HEK293T (cell line): ENCODE measurements at regions not wholly inside any gene's neighbourhood (a gene's known extent, or its start where the extent isn't known, plus 50 kb on each side); places are given as distances from the start of the nearest gene placed in this dataset.
A peak's percentile ranks its signal among the peaks of the same experiment; 100 is the strongest.

ENCODE experiments used
- CTCF ChIA-PET: fragments of 350-600 bp; formaldehyde crosslinking; extraction: SDS; loops from one replicate; lab custom pipeline; 2021; ENCODE audit warnings: antibody characterized with exemption, inconsistent platforms; lab: Yijun Ruan, JAX
- POLR2A ChIA-PET: fragments of 350-600 bp; formaldehyde crosslinking; extraction: SDS; loops from one replicate; lab custom pipeline; 2020; ENCODE audit warnings: antibody characterized with exemption, inconsistent platforms; lab: Yijun Ruan, JAX
- DNase-seq: peaks from one replicate; pipeline ENCODE4 v3.0.0; 2012; ENCODE audit warnings: mixed read lengths; ENCODE audit errors: extremely low spot score
- ARNT ChIP-seq: fragments of 450-650 bp; IDR thresholded peaks from 2 replicates; pipeline ENCODE4 v1.6.1; 2017; ENCODE audit warnings: mild to moderate bottlenecking
- BHLHE40 ChIP-seq: fragments of 450-650 bp; IDR thresholded peaks from 2 replicates; pipeline ENCODE4 v1.6.1; 2016; ENCODE audit warnings: mild to moderate bottlenecking, moderate library complexity, borderline replicate concordance
- CTBP1 ChIP-seq: fragments of 450-650 bp; IDR thresholded peaks from 2 replicates; pipeline ENCODE4 v1.6.1; 2016; ENCODE audit warnings: borderline replicate concordance
- ELF4 ChIP-seq: fragments of 450-650 bp; IDR thresholded peaks from 2 replicates; pipeline ENCODE4 v1.6.1; 2017; ENCODE audit warnings: antibody characterized with exemption
- FOXA1 ChIP-seq: fragments of 450-650 bp; IDR thresholded peaks from 2 replicates; pipeline ENCODE4 v1.6.1; 2016; ENCODE audit warnings: mild to moderate bottlenecking
- FOXK2 ChIP-seq: fragments of 450-650 bp; IDR thresholded peaks from 2 replicates; pipeline ENCODE4 v1.6.1; 2016; ENCODE audit warnings: mild to moderate bottlenecking
- FOXM1 ChIP-seq: fragments of 450-650 bp; IDR thresholded peaks from 2 replicates; pipeline ENCODE4 v1.6.1; 2017; ENCODE audit warnings: mild to moderate bottlenecking, borderline replicate concordance
- HDGF ChIP-seq: fragments of 450-650 bp; IDR thresholded peaks from 2 replicates; pipeline ENCODE4 v1.6.1; 2017; ENCODE audit warnings: antibody characterized with exemption, borderline replicate concordance
- L3MBTL2 ChIP-seq: fragments of 450-650 bp; conservative IDR thresholded peaks from 2 replicates; pipeline ENCODE4 v1.6.1; 2016; ENCODE audit warnings: mild to moderate bottlenecking
- LEF1 ChIP-seq: fragments of 450-650 bp; IDR thresholded peaks from 2 replicates; pipeline ENCODE4 v1.6.1; 2017; ENCODE audit warnings: mild to moderate bottlenecking, borderline replicate concordance
- NFRKB ChIP-seq: fragments of 450-650 bp; IDR thresholded peaks from 2 replicates; pipeline ENCODE4 v1.6.1; 2016; ENCODE audit warnings: mild to moderate bottlenecking, moderate library complexity
- SP1 ChIP-seq: fragments of 450-650 bp; IDR thresholded peaks from 2 replicates; pipeline ENCODE4 v1.6.1; 2017
- SUZ12 ChIP-seq: fragments of 450-650 bp; IDR thresholded peaks from 2 replicates; pipeline ENCODE4 v1.6.1; 2016; ENCODE audit warnings: mild to moderate bottlenecking
- TARDBP ChIP-seq: fragments of 450-650 bp; IDR thresholded peaks from 2 replicates; pipeline ENCODE4 v1.6.1; 2016
- ZNF384 ChIP-seq: fragments of 450-650 bp; IDR thresholded peaks from 2 replicates; pipeline ENCODE4 v1.6.1; 2016
- TF ChIP-seq, protein P1 (sequence below): fragments of 450-650 bp; IDR thresholded peaks from 2 replicates; pipeline ENCODE4 v1.6.1; 2016

DNA sequence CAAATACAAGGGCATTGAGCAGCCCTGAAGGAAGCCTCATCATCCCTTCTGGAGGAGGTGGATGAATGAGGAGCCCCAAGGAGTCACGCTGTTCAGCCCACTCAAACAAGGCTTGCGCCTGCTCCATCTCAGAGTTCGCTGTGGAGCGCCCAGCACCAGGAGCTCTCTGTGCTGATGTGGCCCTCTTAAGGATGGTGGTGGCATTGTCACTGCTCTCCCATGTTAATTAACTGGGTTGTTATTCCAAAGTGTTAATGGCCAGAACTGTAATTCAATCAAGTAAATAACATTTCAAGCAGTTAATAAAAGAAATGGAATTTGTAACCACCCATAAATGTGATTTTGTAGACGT is 726.0 kb upstream of the RAB6C start:
- CTCF ChIA-PET, result interaction anchor here (0.6 to 1.0 kb wide), 3 partner anchors 59 to 335 kb away, joined by 3 to 4 read pairs (median 3); no protein-coding TSS in a partner anchor
- DNase-seq, result peak; percentile 10
- TF ChIP-seq NFRKB, result no peak
- POLR2A ChIA-PET, result no interaction called here

DNA sequence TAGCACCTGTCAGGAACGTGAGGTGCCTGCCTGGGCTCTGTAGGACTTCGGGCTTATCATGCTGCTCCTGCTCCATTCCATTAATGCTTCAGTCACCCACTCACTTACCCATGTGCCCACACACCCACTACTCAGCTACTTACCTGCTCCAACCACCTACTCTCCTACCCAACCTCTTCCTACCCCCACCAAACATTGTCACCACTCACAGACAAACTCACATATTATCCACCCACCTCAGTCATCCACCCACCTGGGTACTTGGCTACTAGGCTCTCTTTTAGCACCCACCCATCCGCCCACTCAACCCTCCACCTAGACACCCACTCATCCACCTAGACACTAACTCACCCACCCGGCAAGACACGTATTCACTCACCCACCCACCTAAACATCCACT is 724.7 kb upstream of the RAB6C start:
- DNase-seq, result no peak
- ChIA-PET POLR2A (no interaction called here), CTCF (no interaction called here)
- no peak for TF ChIP-seq L3MBTL2
- TF ChIP-seq, protein P1, sequence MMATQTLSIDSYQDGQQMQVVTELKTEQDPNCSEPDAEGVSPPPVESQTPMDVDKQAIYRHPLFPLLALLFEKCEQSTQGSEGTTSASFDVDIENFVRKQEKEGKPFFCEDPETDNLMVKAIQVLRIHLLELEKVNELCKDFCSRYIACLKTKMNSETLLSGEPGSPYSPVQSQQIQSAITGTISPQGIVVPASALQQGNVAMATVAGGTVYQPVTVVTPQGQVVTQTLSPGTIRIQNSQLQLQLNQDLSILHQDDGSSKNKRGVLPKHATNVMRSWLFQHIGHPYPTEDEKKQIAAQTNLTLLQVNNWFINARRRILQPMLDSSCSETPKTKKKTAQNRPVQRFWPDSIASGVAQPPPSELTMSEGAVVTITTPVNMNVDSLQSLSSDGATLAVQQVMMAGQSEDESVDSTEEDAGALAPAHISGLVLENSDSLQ, result no peak

DNA sequence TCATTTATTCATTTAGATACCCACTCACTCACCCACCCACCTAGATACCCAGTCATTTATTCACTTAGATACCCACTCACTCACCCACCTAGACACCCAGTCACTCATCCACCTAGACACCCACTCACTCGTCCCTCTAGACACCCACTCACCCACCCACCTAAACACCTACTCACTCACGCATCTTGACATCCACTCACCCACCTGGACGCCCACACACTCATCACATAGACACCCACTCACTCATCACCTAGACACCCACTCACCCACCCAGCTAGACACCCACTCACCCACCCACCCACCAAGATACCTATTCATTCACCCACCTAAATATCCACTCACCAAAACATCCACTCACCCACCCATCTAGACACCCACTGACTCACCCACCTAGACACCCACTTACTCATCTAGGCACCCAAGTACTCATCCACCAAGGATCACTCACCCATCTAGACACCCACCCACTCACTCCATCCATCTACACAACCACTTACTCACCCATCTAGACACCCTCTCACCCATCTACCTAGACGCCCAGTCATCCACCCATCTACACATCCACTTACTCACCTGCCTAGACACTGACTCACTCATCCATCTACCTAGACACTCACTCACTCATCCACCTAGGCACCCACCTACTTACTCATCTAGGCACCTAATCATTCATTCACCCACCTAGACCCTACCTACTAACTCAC is 723.7 kb upstream of the RAB6C start:
- TF ChIP-seq LEF1, result no peak
- no peak for TF ChIP-seq ZNF384
- TF ChIP-seq CTBP1, result no peak
- TF ChIP-seq L3MBTL2, result no peak
- no peak for TF ChIP-seq TARDBP
- no peak for TF ChIP-seq SUZ12
- TF ChIP-seq FOXM1, result no peak
- TF ChIP-seq SP1, result no peak
- TF ChIP-seq HDGF, result no peak
- no peak for TF ChIP-seq NFRKB
- ChIA-PET POLR2A (no interaction called here), CTCF (no interaction called here)
- no peak for DNase-seq

DNA sequence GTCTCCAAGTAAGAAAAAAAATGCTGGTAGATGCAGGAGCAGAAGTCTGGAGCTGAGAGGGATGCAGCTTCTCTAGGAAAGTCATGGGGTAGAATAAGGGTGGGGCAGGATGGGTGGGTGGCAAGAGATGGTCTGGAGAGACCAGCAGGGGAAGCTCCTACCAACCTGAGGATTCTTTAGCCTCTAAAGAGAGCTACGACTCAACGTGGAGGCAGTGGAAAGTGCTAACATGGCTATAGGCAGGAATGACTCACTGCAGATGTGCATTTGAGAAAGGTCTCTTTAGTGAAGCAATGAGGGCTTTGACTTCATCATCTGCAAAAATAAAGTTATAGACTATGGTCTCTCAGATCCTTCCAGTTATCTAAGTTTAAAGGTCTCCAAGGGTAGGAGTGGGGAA is 722.8 kb upstream of the RAB6C start:
- POLR2A ChIA-PET, result no interaction called here
- TF ChIP-seq NFRKB (no peak), TARDBP (no peak), ELF4 (no peak), ZNF384 (no peak), ARNT (no peak), SUZ12 (no peak), FOXK2 (no peak), FOXA1 (no peak), BHLHE40 (no peak)
- TF ChIP-seq, protein P1, result no peak
- CTCF ChIA-PET, result no interaction called here
- DNase-seq, result no peak

DNA sequence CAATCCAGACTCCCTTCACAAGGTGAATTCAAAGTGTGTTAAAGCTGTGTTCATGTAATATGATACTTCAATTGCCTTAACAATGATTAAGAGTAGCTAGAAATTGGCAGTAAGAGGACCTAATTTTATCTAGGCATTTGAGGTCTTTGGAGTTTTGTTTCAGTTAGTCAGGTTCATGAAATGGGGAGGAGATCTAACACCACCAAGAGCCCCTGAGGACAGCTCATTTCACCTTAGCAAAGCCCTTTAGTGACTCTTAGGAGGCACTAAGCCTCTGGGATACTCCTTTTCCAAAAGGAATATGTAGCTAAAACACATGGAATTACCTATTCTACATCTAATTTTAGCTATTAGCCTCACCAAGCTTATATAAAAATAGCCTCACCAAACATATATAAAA is 716.5 kb upstream of the RAB6C start:
- TF ChIP-seq FOXK2 (no peak), FOXM1 (no peak), L3MBTL2 (no peak), ELF4 (no peak)
- TF ChIP-seq, protein P1, result no peak
- DNase-seq, result no peak
- ChIA-PET POLR2A (no interaction called here), CTCF (no interaction called here)

DNA sequence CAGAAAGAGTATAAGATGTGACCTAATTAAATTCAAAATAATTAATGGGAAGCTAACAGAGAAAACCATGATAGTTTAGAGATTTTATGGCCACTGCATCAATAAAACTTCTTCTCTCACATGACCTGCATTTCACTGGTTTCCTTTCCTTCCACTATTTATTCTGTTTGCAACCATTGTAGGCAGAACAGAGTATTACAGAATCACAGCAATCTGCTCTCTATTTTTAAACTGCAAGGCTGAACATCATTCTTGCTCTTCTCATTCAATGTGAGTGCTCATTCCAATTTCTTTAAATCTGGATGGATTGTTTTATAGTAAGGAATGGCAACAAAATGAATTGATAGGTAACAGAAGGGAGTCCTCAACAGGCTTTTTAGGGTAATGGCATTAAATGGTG is 715.5 kb upstream of the RAB6C start:
- ChIA-PET POLR2A (no interaction called here), CTCF (no interaction called here)
- no peak for DNase-seq
- TF ChIP-seq SP1, result no peak
- TF ChIP-seq LEF1, result no peak
- TF ChIP-seq FOXM1, result no peak
- TF ChIP-seq HDGF, result no peak
- TF ChIP-seq L3MBTL2, result no peak
- TF ChIP-seq FOXK2, result no peak
- TF ChIP-seq, protein P1, result no peak
- no peak for TF ChIP-seq ZNF384
- TF ChIP-seq CTBP1, result no peak
- no peak for TF ChIP-seq ELF4
- no peak for TF ChIP-seq SUZ12
- no peak for TF ChIP-seq ARNT

DNA sequence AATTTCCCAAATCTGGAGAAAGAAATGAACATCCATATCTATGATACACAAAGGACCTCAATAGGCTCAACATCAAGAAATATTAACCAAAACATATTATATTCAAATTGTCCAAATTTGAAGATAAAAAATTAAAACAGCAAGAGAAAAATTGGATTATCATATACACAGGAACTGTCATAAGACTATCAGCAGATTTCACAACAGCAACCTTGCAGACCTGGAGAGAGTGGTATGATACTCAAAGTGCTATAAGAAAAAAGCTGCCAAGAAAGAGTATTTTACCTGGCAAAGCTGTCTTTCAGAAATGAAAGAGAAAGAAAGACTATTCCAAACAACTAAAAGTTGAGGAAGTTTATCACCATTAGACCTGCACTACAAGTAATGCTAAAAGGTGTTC is 711.9 kb upstream of the RAB6C start:
- CTCF ChIA-PET, result no interaction called here
- TF ChIP-seq, protein P1, result no peak
- TF ChIP-seq L3MBTL2, result no peak
- DNase-seq, result no peak
- POLR2A ChIA-PET, result no interaction called here
